ENCODE measurements at regions not wholly inside any gene's neighbourhood (a gene's known extent, or its start where the extent isn't known, plus 50 kb on each side); places are given as distances from the start of the nearest gene placed in this dataset.

DNA sequence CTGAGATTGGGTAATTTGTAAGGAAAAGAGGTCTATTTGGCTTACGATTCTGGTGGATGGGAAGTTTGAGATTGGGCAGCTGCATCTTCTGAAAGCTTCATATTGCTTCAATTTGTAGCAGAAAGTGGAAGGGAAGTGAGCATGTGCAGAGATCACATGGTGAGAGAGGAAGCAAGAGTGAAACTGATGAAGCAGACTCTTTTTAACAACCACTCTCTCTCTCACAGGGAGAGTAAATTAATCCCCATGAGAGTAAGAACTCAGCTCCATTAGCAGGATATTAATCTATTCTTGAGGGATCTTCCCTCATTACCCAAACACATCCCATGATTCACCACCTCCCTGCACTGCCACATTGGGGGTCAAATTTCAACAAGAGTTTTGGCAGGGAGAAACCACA is 298.5 kb upstream of the CELF4 start:
- intact Hi-C loops (cut with micrococcal nuclease), result no loop called here
- ATAC-seq (no peak), DNase-seq (no peak)
- TF ChIP-seq, protein P1, sequence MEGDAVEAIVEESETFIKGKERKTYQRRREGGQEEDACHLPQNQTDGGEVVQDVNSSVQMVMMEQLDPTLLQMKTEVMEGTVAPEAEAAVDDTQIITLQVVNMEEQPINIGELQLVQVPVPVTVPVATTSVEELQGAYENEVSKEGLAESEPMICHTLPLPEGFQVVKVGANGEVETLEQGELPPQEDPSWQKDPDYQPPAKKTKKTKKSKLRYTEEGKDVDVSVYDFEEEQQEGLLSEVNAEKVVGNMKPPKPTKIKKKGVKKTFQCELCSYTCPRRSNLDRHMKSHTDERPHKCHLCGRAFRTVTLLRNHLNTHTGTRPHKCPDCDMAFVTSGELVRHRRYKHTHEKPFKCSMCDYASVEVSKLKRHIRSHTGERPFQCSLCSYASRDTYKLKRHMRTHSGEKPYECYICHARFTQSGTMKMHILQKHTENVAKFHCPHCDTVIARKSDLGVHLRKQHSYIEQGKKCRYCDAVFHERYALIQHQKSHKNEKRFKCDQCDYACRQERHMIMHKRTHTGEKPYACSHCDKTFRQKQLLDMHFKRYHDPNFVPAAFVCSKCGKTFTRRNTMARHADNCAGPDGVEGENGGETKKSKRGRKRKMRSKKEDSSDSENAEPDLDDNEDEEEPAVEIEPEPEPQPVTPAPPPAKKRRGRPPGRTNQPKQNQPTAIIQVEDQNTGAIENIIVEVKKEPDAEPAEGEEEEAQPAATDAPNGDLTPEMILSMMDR (IDR thresholded peaks at IDR 0.05), result no peak
- Histone ChIP-seq H3K4me1 (ENCODE audit: control insufficient read depth, insufficient read depth, low read length) (no peaks in the 10 kb centered on the region), H3K36me3 (ENCODE audit: control insufficient read depth, insufficient read depth, low read length) (no peaks in the 10 kb centered on the region), H3K27ac (ENCODE audit: low read length) (no peak overlapping the region), H3K27me3 (ENCODE audit: control insufficient read depth, insufficient read depth, low read length) (no peaks in the 10 kb centered on the region), H3K9me3 (ENCODE audit: control insufficient read depth, insufficient read depth, low read length) (peaks cover 5% of the 10 kb centered on the region), H3K4me3 (ENCODE audit: low read length) (no peak overlapping the region)
- 82% methylated on average over 1 of the region's 1 CpG for WGBS (ENCODE audit: insufficient coverage)
- Mint-ChIP-seq H3K4me3 (no peak overlapping the region), H3K27me3 (ENCODE audit: low read depth in 2 of 2) (no peaks in the 10 kb centered on the region), H3K9me3 (peaks cover 13 to 22% of the 10 kb centered on the region in 2 donors), H3K27ac (no peak overlapping the region), H3K36me3 (no peaks in the 10 kb centered on the region), H3K4me1 (no peaks in the 10 kb centered on the region)

GRCh38 chr18:37861981-37862380 is 296.4 kb upstream of the CELF4 start:
- H3K27me3 Mint-ChIP-seq (ENCODE audit: low read depth in 2 of 2), result no peaks in the 10 kb centered on the region
- Histone ChIP-seq H3K4me1 (ENCODE audit: control insufficient read depth, insufficient read depth, low read length) (no peaks in the 10 kb centered on the region), H3K27me3 (ENCODE audit: control insufficient read depth, insufficient read depth, low read length) (no peaks in the 10 kb centered on the region), H3K4me3 (ENCODE audit: low read length) (no peak overlapping the region), H3K9me3 (ENCODE audit: control insufficient read depth, insufficient read depth, low read length) (peaks cover 5% of the 10 kb centered on the region), H3K27ac (ENCODE audit: low read length) (no peak overlapping the region), H3K36me3 (ENCODE audit: control insufficient read depth, insufficient read depth, low read length) (no peaks in the 10 kb centered on the region)
- H3K27ac Mint-ChIP-seq, result no peak overlapping the region
- intact Hi-C loops (cut with micrococcal nuclease), result no loop called here
- TF ChIP-seq, protein P1 (IDR thresholded peaks at IDR 0.05), result no peak
- no peaks in the 10 kb centered on the region for H3K4me1 Mint-ChIP-seq
- no peak for ATAC-seq
- no peak for DNase-seq
- WGBS (ENCODE audit: insufficient coverage), result 78% methylated on average over 2 of the region's 2 CpGs
- H3K9me3 Mint-ChIP-seq, result peaks cover 20 to 31% of the 10 kb centered on the region in 2 donors
- no peak overlapping the region for H3K4me3 Mint-ChIP-seq
- peaks cover 11% of the 10 kb centered on the region for H3K36me3 Mint-ChIP-seq

DNA sequence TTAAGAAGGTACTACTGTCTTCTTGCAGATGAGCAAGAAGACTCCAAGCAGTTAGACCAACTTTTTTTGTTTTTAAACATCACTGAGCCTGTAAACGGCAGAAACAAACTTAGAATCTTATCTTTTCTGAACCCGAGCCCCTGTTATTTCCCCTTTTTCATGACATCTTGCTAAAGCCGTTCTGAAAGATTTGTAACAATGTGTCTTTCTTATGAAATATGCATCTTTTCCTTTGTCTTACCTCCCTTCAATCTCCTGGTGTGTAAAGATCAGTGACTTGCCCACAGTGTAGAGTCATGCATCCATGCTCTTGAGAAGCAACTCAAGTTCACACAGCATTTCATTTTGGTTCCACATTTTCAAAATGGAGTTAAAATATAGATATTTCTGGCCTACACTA is 288.8 kb upstream of the CELF4 start:
- Mint-ChIP-seq H3K4me3 (no peak overlapping the region), H3K27ac (no peak overlapping the region), H3K36me3 (peaks cover 11% of the 10 kb centered on the region), H3K9me3 (peaks cover 19 to 33% of the 10 kb centered on the region in 2 donors), H3K4me1 (no peaks in the 10 kb centered on the region), H3K27me3 (ENCODE audit: low read depth in 2 of 2) (no peaks in the 10 kb centered on the region)
- DNase-seq, result no peak
- H3K36me3 ChIP-seq (ENCODE audit: control insufficient read depth, insufficient read depth, low read length), result no peaks in the 10 kb centered on the region
- H3K4me3 ChIP-seq (ENCODE audit: low read length), result no peak overlapping the region
- H3K27ac ChIP-seq (ENCODE audit: low read length), result no peak overlapping the region
- H3K9me3 ChIP-seq (ENCODE audit: control insufficient read depth, insufficient read depth, low read length), result peaks cover 6% of the 10 kb centered on the region
- intact Hi-C loops (cut with micrococcal nuclease), result no loop called here
- no peaks in the 10 kb centered on the region for H3K4me1 ChIP-seq (ENCODE audit: control insufficient read depth, insufficient read depth, low read length)
- 8% methylated on average over 3 of the region's 3 CpGs for WGBS (ENCODE audit: insufficient coverage)
- TF ChIP-seq, protein P1 (IDR thresholded peaks at IDR 0.05), result no peak
- no peak for ATAC-seq
- H3K27me3 ChIP-seq (ENCODE audit: control insufficient read depth, insufficient read depth, low read length), result no peaks in the 10 kb centered on the region

GRCh38 chr18:37853706-37854105 is 288.1 kb upstream of the CELF4 start:
- H3K27me3 Mint-ChIP-seq (ENCODE audit: low read depth in 2 of 2), result no peaks in the 10 kb centered on the region
- H3K9me3 Mint-ChIP-seq, result peaks cover 15 to 28% of the 10 kb centered on the region in 2 donors
- peaks cover 6% of the 10 kb centered on the region for H3K9me3 ChIP-seq (ENCODE audit: control insufficient read depth, insufficient read depth, low read length)
- H3K4me3 Mint-ChIP-seq, result no peak overlapping the region
- no peak overlapping the region for H3K27ac Mint-ChIP-seq
- H3K4me3 ChIP-seq (ENCODE audit: low read length), result no peak overlapping the region
- peaks cover 11% of the 10 kb centered on the region for H3K36me3 Mint-ChIP-seq
- no peak for DNase-seq
- H3K27me3 ChIP-seq (ENCODE audit: control insufficient read depth, insufficient read depth, low read length), result no peaks in the 10 kb centered on the region
- TF ChIP-seq, protein P1 (IDR thresholded peaks at IDR 0.05), result no peak
- intact Hi-C loops (cut with micrococcal nuclease), result no loop called here
- 53% methylated on average over 3 of the region's 3 CpGs for WGBS (ENCODE audit: insufficient coverage)
- H3K36me3 ChIP-seq (ENCODE audit: control insufficient read depth, insufficient read depth, low read length), result no peaks in the 10 kb centered on the region
- ATAC-seq, result no peak
- H3K4me1 Mint-ChIP-seq, result no peaks in the 10 kb centered on the region
- no peaks in the 10 kb centered on the region for H3K4me1 ChIP-seq (ENCODE audit: control insufficient read depth, insufficient read depth, low read length)
- H3K27ac ChIP-seq (ENCODE audit: low read length), result no peak overlapping the region
